ENCODE measurements at regions not wholly inside any gene's neighbourhood (a gene's known extent, or its start where the extent isn't known, plus 50 kb on each side); places are given as distances from the start of the nearest gene placed in this dataset.

- no peaks in the 10 kb centered on the region for H3K9me3 ChIP-seq
- WGBS = 51% methylated on average over 3 of the region's 3 CpGs
These were observed 52.2 kb downstream of the ACTL7B start for GRCh38 chr9:108803428-108804065.

GRCh38 chr9:108802967-108803366 is 52.8 kb downstream of the ACTL7B start:
- WGBS = 87% methylated on average over 4 of the region's 4 CpGs
- peak; percentile 12 for DNase-seq (ENCODE audit: extremely low spot score)
- TF ChIP-seq CTCF (IDR thresholded peaks at IDR 0.05) = no peak
- no peak for TF ChIP-seq POLR2AphosphoS5 (IDR thresholded peaks at IDR 0.05)
- no peak for TF ChIP-seq EP300 (IDR thresholded peaks at IDR 0.05)
- TF ChIP-seq POLR2A (IDR thresholded peaks at IDR 0.05; ENCODE audit: low read depth) = no peak
- Histone ChIP-seq H3K27ac (replicated peaks in 1 of 4) (no peak overlapping the region), H3K9me3 (no peaks in the 10 kb centered on the region), H3K4me1 (no peaks in the 10 kb centered on the region), H3K27me3 (no peaks in the 10 kb centered on the region), H3K36me3 (no peaks in the 10 kb centered on the region), H3K4me3 (no peak overlapping the region)
- intact Hi-C loops (cut with DNase I) = no loop called here

More at GRCh38 chr9:108803428-108804065, 52.2 kb downstream of the ACTL7B start:
- H3K27ac ChIP-seq (replicated peaks in 1 of 4) = no peak overlapping the region
- peak; percentile 53 for DNase-seq (ENCODE audit: extremely low spot score)
- intact Hi-C loops (cut with DNase I) = no loop called here
- no peaks in the 10 kb centered on the region for H3K36me3 ChIP-seq
- TF ChIP-seq EP300 (IDR thresholded peaks at IDR 0.05) (no peak), POLR2A (IDR thresholded peaks at IDR 0.05; ENCODE audit: low read depth) (no peak), CTCF (IDR thresholded peaks at IDR 0.05) (no peak), POLR2AphosphoS5 (IDR thresholded peaks at IDR 0.05) (no peak)
- H3K27me3 ChIP-seq = no peaks in the 10 kb centered on the region
- H3K4me3 ChIP-seq = no peak overlapping the region
- no peaks in the 10 kb centered on the region for H3K4me1 ChIP-seq

- WGBS = 73% methylated on average over 2 of the region's 2 CpGs
- Histone ChIP-seq H3K4me1 (no peaks in the 10 kb centered on the region), H3K9me3 (no peaks in the 10 kb centered on the region), H3K27me3 (no peaks in the 10 kb centered on the region), H3K4me3 (no peak overlapping the region), H3K27ac (replicated peaks in 1 of 4) (no peak overlapping the region), H3K36me3 (no peaks in the 10 kb centered on the region)
- no peak for DNase-seq (ENCODE audit: extremely low spot score)
- intact Hi-C loops (cut with DNase I) = no loop called here
- TF ChIP-seq EP300 (IDR thresholded peaks at IDR 0.05) (no peak), CTCF (IDR thresholded peaks at IDR 0.05) (no peak), POLR2A (IDR thresholded peaks at IDR 0.05; ENCODE audit: low read depth) (no peak), POLR2AphosphoS5 (IDR thresholded peaks at IDR 0.05) (no peak)
These were observed 53.8 kb downstream of the ACTL7B start for GRCh38 chr9:108801949-108802348.

DNA sequence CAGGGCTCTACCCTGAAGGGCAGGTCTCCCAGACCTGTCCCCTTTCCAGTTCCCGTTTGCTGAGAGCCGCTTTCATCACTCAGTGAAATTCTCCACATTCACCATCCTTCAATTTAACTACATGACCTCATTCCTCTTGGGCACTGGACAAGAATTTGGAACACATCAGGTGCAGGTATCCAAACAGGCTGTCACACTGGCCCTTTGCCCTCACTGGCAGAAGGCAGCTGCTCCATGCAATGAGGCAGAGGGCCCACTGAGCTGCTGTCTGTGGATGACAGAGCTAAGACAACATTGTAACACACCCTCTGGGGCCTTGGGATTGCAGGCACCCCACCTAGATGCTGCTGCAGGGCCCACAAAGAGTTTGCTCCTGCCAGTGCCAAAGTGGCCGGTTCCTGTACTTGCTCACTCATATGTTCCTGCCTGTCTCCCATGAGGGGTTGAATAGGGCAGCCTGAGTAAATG is 55.1 kb downstream of the ACTL7B start:
- TF ChIP-seq CTCF (IDR thresholded peaks at IDR 0.05) = no peak
- TF ChIP-seq EP300 (IDR thresholded peaks at IDR 0.05) = no peak
- TF ChIP-seq POLR2A (IDR thresholded peaks at IDR 0.05; ENCODE audit: low read depth) = no peak
- TF ChIP-seq POLR2AphosphoS5 (IDR thresholded peaks at IDR 0.05) = no peak
- no peak for DNase-seq (ENCODE audit: extremely low spot score)
- H3K36me3 ChIP-seq = no peaks in the 10 kb centered on the region
- no peaks in the 10 kb centered on the region for H3K9me3 ChIP-seq
- 72% methylated on average over 3 of the region's 3 CpGs for WGBS
- intact Hi-C loops (cut with DNase I) = no loop called here
- no peak overlapping the region for H3K4me3 ChIP-seq
- no peaks in the 10 kb centered on the region for H3K4me1 ChIP-seq
- H3K27ac ChIP-seq (replicated peaks in 1 of 4) = no peak overlapping the region
- H3K27me3 ChIP-seq = no peaks in the 10 kb centered on the region

DNA sequence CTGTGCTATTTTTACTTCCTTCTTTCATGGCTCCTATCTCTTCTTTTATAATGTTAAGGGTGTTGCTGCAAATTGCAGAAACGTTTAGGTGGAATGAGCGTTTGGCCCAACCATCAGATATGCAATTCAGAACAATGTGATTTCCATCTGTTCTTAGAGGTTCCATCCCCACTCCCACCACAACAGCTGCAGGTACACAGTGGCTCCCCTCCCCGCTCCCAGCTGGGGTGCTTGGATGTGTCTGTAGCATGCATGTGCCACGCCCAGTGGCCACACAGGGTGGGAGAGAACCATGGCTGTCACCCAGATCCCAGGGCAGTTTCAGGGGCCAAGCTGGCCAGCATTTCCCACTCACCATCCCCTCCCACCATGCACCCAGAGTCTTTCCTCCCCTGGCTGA is 62.2 kb downstream of the ACTL7B start:
- H3K27ac ChIP-seq (replicated peaks in 1 of 4) = no peak overlapping the region
- no peak for TF ChIP-seq POLR2A (IDR thresholded peaks at IDR 0.05; ENCODE audit: low read depth)
- no peak for TF ChIP-seq CTCF (IDR thresholded peaks at IDR 0.05)
- no peak for TF ChIP-seq EP300 (IDR thresholded peaks at IDR 0.05)
- TF ChIP-seq POLR2AphosphoS5 (IDR thresholded peaks at IDR 0.05) = no peak
- 79% methylated on average over 4 of the region's 4 CpGs for WGBS
- no peaks in the 10 kb centered on the region for H3K4me1 ChIP-seq
- peaks cover 0 to 25% (median 13%) of the 10 kb centered on the region in 4 donors for H3K9me3 ChIP-seq
- intact Hi-C loops (cut with DNase I) = no loop called here
- H3K4me3 ChIP-seq = no peak overlapping the region
- H3K36me3 ChIP-seq = no peaks in the 10 kb centered on the region
- no peaks in the 10 kb centered on the region for H3K27me3 ChIP-seq
- no peak for DNase-seq (ENCODE audit: extremely low spot score)
